GM18907 (cell line): ENCODE measurements at regions not wholly inside any gene's neighbourhood (a gene's known extent, or its start where the extent isn't known, plus 50 kb on each side); places are given as distances from the start of the nearest gene placed in this dataset.

Source experiments
- ATAC-seq: cut with Tn5 transposase; IDR thresholded peaks from one replicate; pipeline ENCODE4 v1.9.1; 2021; ENCODE audit warnings: mild to moderate bottlenecking, moderate library complexity; ENCODE audit not compliant: unreplicated experiment

GRCh38 chr7:25926451-25926850 lies 225.5 kb upstream of the NFE2L3 start:
- no peak for ATAC-seq

- ATAC-seq, result no peak
Measured at GRCh38 chr7:25926891-25927625, 224.9 kb upstream of the NFE2L3 start.

- no peak for ATAC-seq
Measured at GRCh38 chr7:25927626-25927978, 224.4 kb upstream of the NFE2L3 start.

GRCh38 chr7:25928549-25929330 lies 223.3 kb upstream of the NFE2L3 start:
- no peak for ATAC-seq

GRCh38 chr7:25929448-25929847 lies 222.6 kb upstream of the NFE2L3 start:
- ATAC-seq, result no peak

- ATAC-seq, result no peak
Measured at GRCh38 chr7:25930492-25931048, 221.4 kb upstream of the NFE2L3 start.

- ATAC-seq, result no peak
Measured at GRCh38 chr7:25931156-25931555, 220.8 kb upstream of the NFE2L3 start.

- ATAC-seq, result no peak
Measured at GRCh38 chr7:25933921-25934320, 218.1 kb upstream of the NFE2L3 start.

- peak; percentile 24 for ATAC-seq
Measured at GRCh38 chr7:25940086-25940906, 211.7 kb upstream of the NFE2L3 start.

GRCh38 chr7:25944777-25945515 lies 207.1 kb upstream of the NFE2L3 start:
- no peak for ATAC-seq

- ATAC-seq, result no peak
Measured at GRCh38 chr7:25945608-25946007, 206.4 kb upstream of the NFE2L3 start.

- ATAC-seq, result no peak
Measured at GRCh38 chr7:25946181-25946580, 205.8 kb upstream of the NFE2L3 start.

- no peak for ATAC-seq
Measured at GRCh38 chr7:25947669-25948516, 204.1 kb upstream of the NFE2L3 start.

GRCh38 chr7:25949736-25950487 lies 202.1 kb upstream of the NFE2L3 start:
- ATAC-seq, result peak; percentile 32

- ATAC-seq, result peak; percentile 81
Measured at GRCh38 chr7:25950488-25951413, 201.2 kb upstream of the NFE2L3 start.

GRCh38 chr7:25951414-25952260 lies 200.4 kb upstream of the NFE2L3 start:
- ATAC-seq, result peak; percentile 53
